Endothelial cell of umbilical vein (primary cell): ENCODE measurements at regions not wholly inside any gene's neighbourhood (a gene's known extent, or its start where the extent isn't known, plus 50 kb on each side); places are given as distances from the start of the nearest gene placed in this dataset.

Experiments
- BruUV-seq: library from RNA; stranded (reverse); fragments of 400-500 nt; replicated peaks from 2 replicates; lab custom pipeline; 2021; lab: Mats Ljungman, UMichigan
- CTCF ChIA-PET: fragments of 300-600, 350-600 bp; sonication (Branson Sonifier 250); formaldehyde crosslinking; loops from one replicate; lab custom pipeline; 2021; ENCODE audit warnings: antibody characterized with exemption, inconsistent platforms; lab: Charles Lee
- POLR2A ChIA-PET: fragments of 300-600, 350-600 bp; sonication (Branson Sonifier 250); formaldehyde crosslinking; loops from one replicate; lab custom pipeline; 2021; ENCODE audit warnings: antibody characterized with exemption, inconsistent platforms; lab: Charles Lee
- DNase-seq: peaks from one replicate; pipeline ENCODE4 v3.0.0-alpha.2; 2011; ENCODE audit warnings: low read depth, low spot score
- FAIRE-seq: peaks from 2 replicates; lab custom pipeline; 2011; peaks lifted over from hg19 to GRCh38; lab: Jason Lieb, UNC
- H2AFZ ChIP-seq: 2 replicates; pipeline ENCODE4 v1.6.0; 2012; ENCODE audit warnings: low read depth, low read length, control low read depth, inconsistent platforms
- H3K27ac ChIP-seq: 2 replicates; pipeline ENCODE4 v1.5.1; 2011; ENCODE audit warnings: low read depth, mild to moderate bottlenecking, control low read depth, low read length, moderate library complexity; ENCODE audit not compliant: insufficient read depth
- H3K27me3 ChIP-seq, 2 experiments: 2 replicates each; pipeline versions ENCODE4 v1.6.0 to v1.6.1; 2011; ENCODE audit warnings: low read length in 2 of 2, mixed read lengths in 1 of 2; ENCODE audit not compliant: control insufficient read depth in 2 of 2, insufficient read depth in 2 of 2
- H3K36me3 ChIP-seq, 2 experiments: 2 replicates in 1 of 2; 3 replicates in 1 of 2; pipeline ENCODE4 v1.5.1; 2011; ENCODE audit warnings: low read length in 2 of 2, mild to moderate bottlenecking in 1 of 2, moderate library complexity in 1 of 2; ENCODE audit not compliant: control insufficient read depth in 2 of 2, insufficient read depth in 2 of 2; ENCODE audit errors: extremely low read depth in 1 of 2
- H3K4me1 ChIP-seq: 3 replicates; pipeline ENCODE4 v1.5.1; 2011; ENCODE audit warnings: mild to moderate bottlenecking, low read length; ENCODE audit not compliant: control insufficient read depth, insufficient read depth; ENCODE audit errors: extremely low read depth
- H3K4me2 ChIP-seq: 2 replicates; pipeline ENCODE4 v1.6.1; 2011; ENCODE audit warnings: low read length, control low read depth, mixed read lengths; ENCODE audit not compliant: insufficient read depth
- H3K4me3 ChIP-seq, 3 experiments: fragments of 200-600 bp in 1 of 3; sonication (generic), shearing (Covaris generic) in 1 of 3; replicated peaks in 1 of 3; 2 replicates each; pipeline ENCODE4 v1.5.1; 2011 to 2016; ENCODE audit warnings: control low read depth in 3 of 3, low read length in 3 of 3, mild to moderate bottlenecking in 2 of 3, inconsistent platforms in 1 of 3, low read depth in 1 of 3, moderate library complexity in 1 of 3; ENCODE audit not compliant: insufficient read depth in 1 of 3
- H3K79me2 ChIP-seq: 2 replicates; pipeline ENCODE4 v1.6.0; 2012; ENCODE audit warnings: low read length, inconsistent platforms; ENCODE audit not compliant: control insufficient read depth, insufficient read depth
- H3K9ac ChIP-seq: replicated peaks from 2 replicates; pipeline ENCODE3; 2011; ENCODE audit warnings: low read length, control low read depth; ENCODE audit not compliant: insufficient read depth; ENCODE audit errors: extremely low read depth
- H3K9me1 ChIP-seq: replicated peaks from 3 replicates; pipeline ENCODE4 v1.6.0; 2011; ENCODE audit warnings: mild to moderate bottlenecking, low read length; ENCODE audit not compliant: control insufficient read depth, insufficient read depth; ENCODE audit errors: extremely low read depth
- H3K9me3 ChIP-seq: replicated peaks from 2 replicates; pipeline ENCODE4 v1.5.1; 2012; ENCODE audit warnings: low read length, inconsistent platforms; ENCODE audit not compliant: control insufficient read depth, insufficient read depth
- H4K20me1 ChIP-seq: replicated peaks from 2 replicates; pipeline ENCODE3; 2011; ENCODE audit warnings: mild to moderate bottlenecking, low read length; ENCODE audit not compliant: control insufficient read depth, insufficient read depth; ENCODE audit errors: extremely low read depth
- CTCF ChIP-seq, 2 donors: IDR thresholded peaks; 1 replicate in 1 of 2; 2 replicates in 1 of 2; pipeline ENCODE4 v1.5.1; 2011; ENCODE audit warnings: low read length in 2 of 2, mild to moderate bottlenecking in 2 of 2, moderate library complexity in 2 of 2, control low read depth in 1 of 2, inconsistent platforms in 1 of 2, low read depth in 1 of 2; ENCODE audit not compliant: insufficient read depth in 1 of 2; ENCODE audit errors: extremely low read depth in 1 of 2
- EZH2 ChIP-seq: IDR thresholded peaks from 2 replicates; pipeline ENCODE4 v1.6.1; 2012; ENCODE audit warnings: borderline replicate concordance, low read depth, mild to moderate bottlenecking, moderate library complexity, low read length, inconsistent platforms; ENCODE audit not compliant: severe bottlenecking
- GATA2 ChIP-seq: IDR thresholded peaks from 2 replicates; pipeline ENCODE4 v1.7.0; 2011; ENCODE audit warnings: low read depth, mild to moderate bottlenecking, moderate library complexity, mixed read lengths, low read length; ENCODE audit not compliant: insufficient read length, insufficient read depth
- JUN ChIP-seq: IDR thresholded peaks from 2 replicates; pipeline ENCODE4 v1.6.1; 2011; ENCODE audit warnings: borderline replicate concordance, low read depth; ENCODE audit not compliant: insufficient read length, insufficient read depth
- MAX ChIP-seq: IDR thresholded peaks from 2 replicates; pipeline ENCODE4 v1.6.1; 2011; ENCODE audit not compliant: insufficient read depth, insufficient read length
- MYC ChIP-seq: IDR thresholded peaks from one replicate; pipeline ENCODE4 v1.6.1; 2011; ENCODE audit warnings: mild to moderate bottlenecking, low read depth, low read length
- POLR2A ChIP-seq: IDR thresholded peaks from 2 replicates; pipeline ENCODE4 v1.6.1; 2012; ENCODE audit warnings: low read depth, mild to moderate bottlenecking, control low read depth, low read length
- POLR2AphosphoS5 ChIP-seq: IDR thresholded peaks from 2 replicates; pipeline ENCODE4 v1.6.1; 2012; ENCODE audit warnings: low read depth, mild to moderate bottlenecking, control low read depth, low read length, moderate library complexity; ENCODE audit not compliant: insufficient read depth
- dilution Hi-C: fragments of 300-500 bp; cut with MboI; formaldehyde crosslinking; loops from one replicate; pipeline ENCODE4 v1.15.0; 2019; ENCODE audit warnings: low sequenced_read_pairs; ENCODE audit not compliant: extremely low pct_ligation_motif_present
- intact Hi-C: fragments of 100-400 bp; cut with micrococcal nuclease; formaldehyde crosslinking; loops from one replicate; pipeline ENCODE4 v1.10.0; 2022

DNA sequence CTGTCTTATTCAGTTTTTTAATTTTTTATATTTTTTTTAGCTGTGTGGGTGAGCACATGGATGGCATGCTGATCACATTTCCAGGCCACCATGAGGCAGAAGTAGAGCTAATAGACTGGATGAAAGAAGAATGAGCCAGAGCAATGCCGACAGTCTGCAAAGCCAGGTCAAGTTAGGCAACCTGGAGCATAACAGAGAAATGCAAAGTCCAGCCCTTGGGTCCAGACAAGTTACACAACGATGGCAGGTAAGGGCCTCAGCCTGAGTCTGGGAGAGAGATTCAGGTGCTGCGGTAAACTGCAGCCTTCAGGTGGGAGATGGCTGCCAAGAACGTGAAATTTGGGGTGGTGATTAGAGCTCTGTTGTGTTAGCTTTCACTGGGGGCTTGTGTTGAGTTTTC, 84.0 kb upstream of the CACNA2D3 start:
- Histone ChIP-seq H3K9ac (no peak overlapping the region), H4K20me1 (no peaks in the 10 kb centered on the region), H3K4me2 (no peak overlapping the region), H3K9me3 (peaks cover 3% of the 10 kb centered on the region), H3K79me2 (no peaks in the 10 kb centered on the region), H2AFZ (no peak overlapping the region), H3K9me1 (no peaks in the 10 kb centered on the region), H3K27me3 (no peaks in the 10 kb centered on the region), H3K4me1 (no peaks in the 10 kb centered on the region), H3K36me3 (no peaks in the 10 kb centered on the region), H3K4me3 (no peak overlapping the region), H3K27ac (no peak overlapping the region)
- intact Hi-C loops: no loop called here
- no TSS peak for BruUV-seq
- DNase-seq: no peak
- dilution Hi-C loops: no loop called here
- CTCF ChIA-PET: interaction anchor here (0.9 kb wide), 1 partner anchor 14 kb away, joined by 3 read pairs; no protein-coding TSS in a partner anchor
- TF ChIP-seq MAX (no peak), EZH2 (no peak), MYC (no peak), POLR2AphosphoS5 (no peak), POLR2A (no peak), CTCF (IDR thresholded peaks at IDR 0.05; ENCODE audit: extremely low read depth in 1 of 2, insufficient read depth in 1 of 2, low read depth in 1 of 2, low read length in 2 of 2) (no peak), GATA2 (no peak), JUN (no peak)
- POLR2A ChIA-PET: no interaction called here
- no peak for FAIRE-seq
